Kidney (tissue), 13 donors: ENCODE measurements at regions not wholly inside any gene's neighbourhood (a gene's known extent, or its start where the extent isn't known, plus 50 kb on each side); places are given as distances from the start of the nearest gene placed in this dataset.

Experiments used
- DNase-seq, 5 donors: peaks; one replicate each; pipeline ENCODE4 v3.0.0-alpha.2; 2013 to 2020
- FAIRE-seq: peaks from 2 replicates; lab custom pipeline; 2012; peaks lifted over from hg19 to GRCh38; lab: Jason Lieb, UNC
- H3K27ac ChIP-seq, 2 donors: one replicate each; pipeline ENCODE4 v1.7.0; 2013; ENCODE audit warnings: low read depth in 2 of 2, low read length in 2 of 2, inconsistent platforms in 1 of 2
- H3K27me3 ChIP-seq: one replicate; pipeline ENCODE4 v1.7.1; 2013; ENCODE audit warnings: low read length, inconsistent platforms; ENCODE audit not compliant: control insufficient read depth, insufficient read depth
- H3K36me3 ChIP-seq, 3 donors: one replicate each; pipeline versions ENCODE4 v1.7.0 to v1.7.1; 2013; ENCODE audit warnings: low read length in 3 of 3, control low read depth in 1 of 3, inconsistent platforms in 1 of 3; ENCODE audit not compliant: insufficient read depth in 3 of 3, control insufficient read depth in 2 of 3
- H3K4me1 ChIP-seq, 3 donors: one replicate each; pipeline versions ENCODE4 v1.7.0 to v1.7.1; 2013; ENCODE audit warnings: low read length in 3 of 3, inconsistent platforms in 1 of 3, low read depth in 1 of 3; ENCODE audit not compliant: control insufficient read depth in 2 of 3, insufficient read depth in 2 of 3
- H3K4me3 ChIP-seq, 3 donors: one replicate each; pipeline versions ENCODE4 v1.7.0 to v1.8.1; 2013; ENCODE audit warnings: low read length in 3 of 3, control low read depth in 1 of 3, inconsistent platforms in 1 of 3
- H3K9ac ChIP-seq, 3 donors: one replicate each; pipeline versions ENCODE4 v1.7.0 to v1.7.1; 2013; ENCODE audit warnings: low read length in 3 of 3, control low read depth in 1 of 3, inconsistent platforms in 1 of 3
- H3K9me3 ChIP-seq, 3 donors: one replicate each; pipeline versions ENCODE4 v1.7.0 to v1.7.1; 2013; ENCODE audit warnings: low read length in 3 of 3, control low read depth in 1 of 3, inconsistent platforms in 1 of 3; ENCODE audit not compliant: control insufficient read depth in 2 of 3, insufficient read depth in 1 of 3
- CTCF ChIP-seq: IDR thresholded peaks from 3 replicates; pipeline ENCODE4 v1.5.1; 2012; ENCODE audit warnings: mild to moderate bottlenecking, moderate library complexity, borderline replicate concordance; ENCODE audit not compliant: insufficient read depth; ENCODE audit errors: extremely low read depth
- intact Hi-C: fragments of 100-400 bp; cut with DNase I; formaldehyde crosslinking; loops from one replicate; pipeline ENCODE4 v1.11.1; 2022
- donor health status: control.
- donor health status: control.
- donor health status: control.
- donor health status: control.
- donor health status: control.
- donor health status: DM: yes; HTN: yes; CAD: no.
- donor health status: Normal renal cell carcinoma (clear cell type).

- TF ChIP-seq CTCF: no peak
- no peaks in the 10 kb centered on the region for H3K36me3 ChIP-seq
- H3K9ac ChIP-seq: no peak overlapping the region
- no peaks in the 10 kb centered on the region for H3K4me1 ChIP-seq
- DNase-seq: no peak
- no peak overlapping the region for H3K4me3 ChIP-seq
- intact Hi-C loops: no loop called here
- H3K27ac ChIP-seq: no peak overlapping the region
- H3K9me3 ChIP-seq: no peaks in the 10 kb centered on the region
- no peaks in the 10 kb centered on the region for H3K27me3 ChIP-seq
- FAIRE-seq: no peak
Observed at GRCh38 chr3:163261056-163261455, 1764.4 kb downstream of the OTOL1 start.

DNA sequence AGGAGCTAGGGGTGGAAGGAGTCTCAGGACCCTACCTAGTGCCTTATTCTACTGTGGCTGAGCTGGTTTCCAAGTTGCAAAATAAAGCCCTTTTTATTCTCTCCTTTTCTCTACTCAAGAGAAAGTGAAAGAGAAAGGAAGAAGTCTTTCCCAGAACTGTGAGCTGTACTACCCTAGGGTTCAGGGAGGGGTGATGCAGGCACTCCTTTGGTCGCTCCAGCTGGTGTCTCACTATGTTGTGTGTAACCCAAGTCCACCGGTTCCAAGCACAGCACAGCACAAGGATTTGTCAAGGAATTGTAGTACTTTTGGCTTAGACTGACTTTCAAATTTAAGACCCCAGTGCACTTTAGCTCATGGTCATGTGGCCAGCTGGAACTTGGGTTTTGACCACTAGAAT is 1721.7 kb downstream of the OTOL1 start:
- Histone ChIP-seq H3K9me3 (no peaks in the 10 kb centered on the region), H3K9ac (no peak overlapping the region), H3K4me3 (no peak overlapping the region), H3K27ac (no peak overlapping the region), H3K36me3 (no peaks in the 10 kb centered on the region), H3K4me1 (no peaks in the 10 kb centered on the region), H3K27me3 (no peaks in the 10 kb centered on the region)
- intact Hi-C loops: no loop called here
- no peak for TF ChIP-seq CTCF
- no peak for DNase-seq
- no peak for FAIRE-seq

- TF ChIP-seq CTCF: no peak
- Histone ChIP-seq H3K9ac (no peak overlapping the region), H3K36me3 (no peaks in the 10 kb centered on the region), H3K4me1 (no peaks in the 10 kb centered on the region), H3K4me3 (no peak overlapping the region), H3K27ac (no peak overlapping the region), H3K9me3 (no peaks in the 10 kb centered on the region), H3K27me3 (no peaks in the 10 kb centered on the region)
- DNase-seq: no peak
- intact Hi-C loops: no loop called here
- no peak for FAIRE-seq
Observed at GRCh38 chr3:163213838-163214237, 1717.2 kb downstream of the OTOL1 start.

DNA sequence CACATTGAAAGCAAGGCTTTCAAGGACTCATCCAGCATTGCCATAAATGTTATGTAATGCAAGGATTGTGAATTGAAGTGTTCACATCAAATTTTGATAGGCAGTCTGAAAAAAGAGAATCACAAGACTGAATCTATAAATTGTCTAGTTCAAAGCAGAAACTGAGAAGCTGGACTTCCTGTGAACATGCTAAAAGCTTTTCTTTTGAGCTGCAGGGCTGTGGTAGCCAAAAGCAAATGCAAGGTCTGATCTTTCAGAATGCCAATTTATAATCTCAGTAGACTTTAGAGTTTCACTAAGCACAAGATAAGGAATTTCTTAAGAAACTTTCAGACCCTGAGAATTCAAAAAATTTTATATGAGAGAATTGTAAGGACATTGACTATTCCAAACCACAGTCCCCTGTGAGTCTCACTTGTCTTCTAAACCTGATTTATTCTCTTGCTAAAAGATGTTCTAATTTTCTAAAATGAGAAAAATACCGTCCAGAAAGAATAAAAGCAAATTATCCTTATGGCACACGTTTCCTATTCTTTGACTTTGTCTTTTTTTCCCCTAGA is 1700.3 kb downstream of the OTOL1 start:
- no peak for TF ChIP-seq CTCF
- FAIRE-seq (no peak), DNase-seq (no peak)
- H3K27me3 ChIP-seq: no peaks in the 10 kb centered on the region
- H3K27ac ChIP-seq: no peak overlapping the region
- intact Hi-C loops: no loop called here
- H3K4me1 ChIP-seq: no peaks in the 10 kb centered on the region
- H3K36me3 ChIP-seq: no peaks in the 10 kb centered on the region
- no peak overlapping the region for H3K4me3 ChIP-seq
- no peak overlapping the region for H3K9ac ChIP-seq
- no peaks in the 10 kb centered on the region for H3K9me3 ChIP-seq
